ENCODE measurements at regions not wholly inside any gene's neighbourhood (a gene's known extent, or its start where the extent isn't known, plus 50 kb on each side); places are given as distances from the start of the nearest gene placed in this dataset.

GRCh38 chr18:28705482-28705881, 528.6 kb upstream of the CDH2 start:
- TF ChIP-seq CTCF (IDR thresholded peaks at IDR 0.05): no peak
- no peak for TF ChIP-seq POLR2AphosphoS5 (IDR thresholded peaks at IDR 0.05)
- no peak for TF ChIP-seq POLR2A (IDR thresholded peaks at IDR 0.05)
